Epithelial cell of esophagus (primary cell): ENCODE measurements at regions not wholly inside any gene's neighbourhood (a gene's known extent, or its start where the extent isn't known, plus 50 kb on each side); places are given as distances from the start of the nearest gene placed in this dataset.
"Not testable (repeated sequence)": the region's sequence is repeated elsewhere in the genome, so short reads cannot be mapped to it uniquely, and the experiment has no call there.

ENCODE experiments used
- DNase-seq: peaks from one replicate; pipeline ENCODE4 v3.0.0; 2010; ENCODE audit warnings: low read depth
- H3K4me3 ChIP-seq: 2 replicates; pipeline ENCODE4 v1.5.1; 2011; ENCODE audit warnings: mild to moderate bottlenecking, low read length, control low read depth
- TF ChIP-seq, protein P1 (sequence below): IDR thresholded peaks from 2 replicates; pipeline ENCODE4 v1.5.1; 2011; ENCODE audit warnings: low read depth, mild to moderate bottlenecking, low read length, control low read depth, inconsistent platforms; ENCODE audit not compliant: insufficient read depth; ENCODE audit errors: missing control alignments

DNA sequence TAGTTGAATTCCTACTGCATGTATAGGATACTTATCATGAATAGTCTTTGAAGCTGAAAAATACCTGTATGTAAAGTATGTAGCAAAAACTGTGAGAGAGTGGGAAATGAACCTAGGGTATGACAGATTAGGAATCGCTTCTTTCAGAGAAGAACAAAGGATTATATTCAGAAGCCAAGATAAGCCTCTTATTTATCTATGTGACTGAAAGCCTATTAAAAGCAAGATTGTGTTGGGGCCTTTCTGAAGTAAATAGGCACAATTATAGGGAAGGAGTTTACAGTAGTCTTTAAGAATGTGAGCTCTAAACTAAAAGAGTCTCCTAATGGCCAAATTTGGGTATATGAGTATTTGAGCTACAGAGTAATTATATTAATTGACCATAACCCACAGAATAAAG is 102.1 kb downstream of the MTERF1 start:
- no peak overlapping the region for H3K4me3 ChIP-seq
- TF ChIP-seq, protein P1, sequence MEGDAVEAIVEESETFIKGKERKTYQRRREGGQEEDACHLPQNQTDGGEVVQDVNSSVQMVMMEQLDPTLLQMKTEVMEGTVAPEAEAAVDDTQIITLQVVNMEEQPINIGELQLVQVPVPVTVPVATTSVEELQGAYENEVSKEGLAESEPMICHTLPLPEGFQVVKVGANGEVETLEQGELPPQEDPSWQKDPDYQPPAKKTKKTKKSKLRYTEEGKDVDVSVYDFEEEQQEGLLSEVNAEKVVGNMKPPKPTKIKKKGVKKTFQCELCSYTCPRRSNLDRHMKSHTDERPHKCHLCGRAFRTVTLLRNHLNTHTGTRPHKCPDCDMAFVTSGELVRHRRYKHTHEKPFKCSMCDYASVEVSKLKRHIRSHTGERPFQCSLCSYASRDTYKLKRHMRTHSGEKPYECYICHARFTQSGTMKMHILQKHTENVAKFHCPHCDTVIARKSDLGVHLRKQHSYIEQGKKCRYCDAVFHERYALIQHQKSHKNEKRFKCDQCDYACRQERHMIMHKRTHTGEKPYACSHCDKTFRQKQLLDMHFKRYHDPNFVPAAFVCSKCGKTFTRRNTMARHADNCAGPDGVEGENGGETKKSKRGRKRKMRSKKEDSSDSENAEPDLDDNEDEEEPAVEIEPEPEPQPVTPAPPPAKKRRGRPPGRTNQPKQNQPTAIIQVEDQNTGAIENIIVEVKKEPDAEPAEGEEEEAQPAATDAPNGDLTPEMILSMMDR: no peak
- no peak for DNase-seq

DNA sequence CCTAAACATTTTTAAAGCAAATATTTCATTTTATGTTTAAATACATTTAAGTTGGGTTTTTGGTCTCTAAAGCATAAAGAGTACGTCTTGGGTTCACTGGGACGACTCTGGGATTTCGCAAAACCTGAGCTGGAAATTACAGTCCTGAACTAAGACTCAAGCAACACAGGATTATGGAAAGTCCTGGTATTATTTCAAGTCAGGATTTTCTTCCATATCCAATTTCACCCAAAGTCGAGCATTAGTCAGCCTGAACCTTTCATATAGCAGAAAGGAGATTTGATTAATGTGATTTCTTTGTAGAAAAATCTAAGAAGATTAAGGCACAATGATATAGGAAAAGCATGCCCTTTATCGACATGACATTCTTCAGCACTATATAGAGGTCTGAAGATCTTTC is 100.0 kb downstream of the MTERF1 start:
- TF ChIP-seq, protein P1: no peak
- no peak for DNase-seq
- no peak overlapping the region for H3K4me3 ChIP-seq

DNA sequence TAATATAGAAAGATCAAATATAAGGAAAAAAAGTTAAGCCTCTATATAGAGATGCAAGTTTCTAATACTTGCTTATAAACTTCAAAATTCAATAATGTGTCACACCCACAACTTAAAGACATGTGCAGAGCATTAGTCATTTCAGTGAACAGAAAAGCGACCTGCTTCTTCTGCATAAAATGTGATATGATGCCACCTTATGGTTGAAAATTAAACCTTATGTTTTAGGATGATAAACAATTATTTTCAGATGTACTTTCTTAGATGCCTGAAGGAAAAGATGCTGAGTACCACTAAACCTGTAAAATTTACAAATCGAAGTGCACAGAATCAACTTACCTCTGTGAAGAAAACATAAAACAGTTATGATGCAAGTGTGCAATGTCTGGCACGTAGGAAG is 96.0 kb downstream of the MTERF1 start:
- peak; percentile 80 for DNase-seq
- TF ChIP-seq, protein P1: peak; percentile 45
- H3K4me3 ChIP-seq: no peak overlapping the region

DNA sequence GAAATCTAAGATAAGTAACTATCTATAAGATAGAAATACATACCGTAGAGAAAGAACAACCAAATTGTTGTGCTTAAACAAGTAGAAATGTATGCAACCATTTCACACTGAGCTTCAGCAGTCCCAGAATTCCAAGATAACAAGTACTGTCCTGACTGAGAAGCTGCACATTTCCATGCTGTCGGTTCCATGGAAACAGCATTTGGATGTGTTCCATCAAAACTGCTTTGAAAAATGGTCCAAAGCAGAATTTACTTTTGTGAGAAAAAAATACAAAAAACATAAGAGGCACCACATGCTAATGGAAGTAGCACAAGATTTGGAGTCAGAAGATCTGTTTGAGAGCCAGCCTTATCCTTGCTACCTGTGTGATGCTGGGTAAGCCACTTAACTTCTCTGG is 92.6 kb downstream of the MTERF1 start:
- TF ChIP-seq, protein P1: no peak
- no peak for DNase-seq
- no peak overlapping the region for H3K4me3 ChIP-seq

DNA sequence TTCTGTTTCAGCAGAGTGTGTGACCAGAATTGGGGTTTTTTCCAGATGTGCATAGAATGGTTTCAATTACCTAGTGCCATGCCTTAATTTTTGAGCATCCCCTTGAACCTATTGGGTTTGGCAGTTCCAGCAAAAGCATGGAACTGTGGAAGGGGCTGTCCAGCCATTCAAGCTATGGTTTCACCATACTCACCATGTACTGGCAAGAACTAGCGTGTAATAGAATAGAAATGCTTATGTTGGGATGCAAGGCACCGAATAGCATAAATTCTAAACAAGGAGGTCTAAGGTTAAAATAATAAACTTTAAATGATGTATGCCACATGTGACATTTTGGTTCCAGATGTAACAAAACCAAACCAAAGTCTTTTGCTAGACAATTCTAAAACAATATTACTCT is 91.4 kb downstream of the MTERF1 start:
- TF ChIP-seq, protein P1: no peak
- H3K4me3 ChIP-seq: no peak overlapping the region
- DNase-seq: no peak

DNA sequence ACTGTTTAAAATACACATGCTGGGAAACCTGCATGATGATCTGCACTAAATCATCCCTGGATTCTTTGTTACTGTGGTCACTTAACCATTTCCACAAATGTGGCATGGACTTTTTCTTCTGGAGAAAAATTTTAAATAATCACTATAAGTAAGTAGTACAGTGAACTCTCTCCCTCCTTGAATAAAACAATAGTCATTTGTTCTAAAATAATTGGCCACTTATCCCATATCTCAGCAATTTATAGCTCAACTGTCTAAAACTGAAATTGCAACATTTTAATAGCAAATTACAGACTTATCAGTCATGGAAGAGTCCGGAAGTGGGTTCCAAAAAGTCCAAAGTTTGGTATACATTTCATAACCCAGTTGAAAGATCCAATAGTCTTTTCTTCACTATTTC is 90.9 kb downstream of the MTERF1 start:
- no peak overlapping the region for H3K4me3 ChIP-seq
- TF ChIP-seq, protein P1: no peak
- DNase-seq: no peak

DNA sequence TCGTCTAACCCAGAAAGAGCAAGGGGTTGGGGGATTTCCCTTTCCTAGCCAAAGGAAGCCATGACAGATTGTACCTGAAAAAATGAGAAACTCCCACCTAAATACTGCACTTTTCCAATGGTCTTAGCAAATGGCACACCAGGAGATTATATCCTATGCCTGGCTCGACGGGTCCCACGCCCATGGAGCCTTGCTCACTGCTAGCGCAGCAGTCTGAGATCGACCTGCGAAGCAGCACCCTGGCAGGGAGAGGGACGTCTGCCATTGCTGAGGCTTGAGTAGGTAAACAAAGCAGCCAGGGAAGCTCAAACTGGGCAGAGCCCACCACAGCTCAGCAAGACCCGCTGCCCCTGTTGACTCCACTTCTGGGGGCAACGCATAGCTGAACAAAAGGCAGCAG is 89.9 kb downstream of the MTERF1 start:
- not testable (repeated sequence) for DNase-seq, H3K4me3 ChIP-seq

DNA sequence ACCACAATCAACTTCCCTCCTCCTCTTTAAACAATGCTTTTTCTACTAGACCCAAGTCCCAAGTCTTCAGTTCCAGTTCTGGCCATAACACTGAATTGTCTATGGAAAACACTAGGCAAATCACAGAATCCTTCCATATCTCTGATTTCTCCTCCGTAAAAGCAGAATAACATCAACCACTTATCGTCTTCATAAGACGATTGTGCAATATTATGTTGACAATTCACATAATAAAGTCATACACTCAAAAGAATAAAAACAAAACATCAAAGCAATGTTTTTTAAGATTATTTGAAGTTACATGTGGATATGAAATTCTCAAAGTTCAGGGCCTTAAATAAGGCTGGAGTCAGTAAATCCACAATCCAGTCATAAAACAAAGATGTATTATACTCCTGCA is 84.4 kb downstream of the MTERF1 start:
- no peak overlapping the region for H3K4me3 ChIP-seq
- TF ChIP-seq, protein P1: no peak
- no peak for DNase-seq
